Mesenchymal stem cell (in vitro differentiated cells and primary cell): ENCODE measurements at regions not wholly inside any gene's neighbourhood (a gene's known extent, or its start where the extent isn't known, plus 50 kb on each side); places are given as distances from the start of the nearest gene placed in this dataset.
A peak's percentile ranks its signal among the peaks of the same experiment; 100 is the strongest.

Experiments used
- DNase-seq: peaks from one replicate; pipeline ENCODE4 v3.0.0-alpha.2; 2013
- H2AFZ ChIP-seq: one replicate; pipeline ENCODE4 v1.6.1; 2013; ENCODE audit warnings: low read depth, mild to moderate bottlenecking, control low read depth, inconsistent platforms, low read length, moderate library complexity
- H2AK5ac ChIP-seq: 2 replicates; pipeline ENCODE4 v1.6.1; 2013; ENCODE audit warnings: low read length, moderate library complexity, mild to moderate bottlenecking, inconsistent platforms; ENCODE audit not compliant: severe bottlenecking
- H2BK120ac ChIP-seq: one replicate; pipeline ENCODE4 v1.6.1; 2013; ENCODE audit warnings: low read depth, mild to moderate bottlenecking, inconsistent platforms, low read length, moderate library complexity
- H2BK12ac ChIP-seq, 2 experiments: one replicate each; pipeline ENCODE4 v1.6.1; 2013; ENCODE audit warnings: inconsistent platforms in 2 of 2, low read length in 2 of 2, mild to moderate bottlenecking in 2 of 2, moderate library complexity in 2 of 2, control low read depth in 1 of 2
- H2BK15ac ChIP-seq: one replicate; pipeline ENCODE4 v1.6.1; 2013; ENCODE audit warnings: mild to moderate bottlenecking, low read depth, inconsistent platforms; ENCODE audit not compliant: poor library complexity, severe bottlenecking
- H2BK5ac ChIP-seq: 2 replicates; pipeline ENCODE4 v1.6.1; 2013; ENCODE audit warnings: low read depth, mild to moderate bottlenecking, low read length, control low read depth, inconsistent platforms; ENCODE audit not compliant: poor library complexity, severe bottlenecking
- H3K14ac ChIP-seq, 2 experiments: one replicate each; pipeline ENCODE4 v1.6.1; 2013; ENCODE audit warnings: inconsistent platforms in 2 of 2, low read length in 2 of 2, control low read depth in 1 of 2, mild to moderate bottlenecking in 1 of 2, moderate library complexity in 1 of 2
- H3K18ac ChIP-seq, 2 experiments: one replicate each; pipeline ENCODE4 v1.6.1; 2013; ENCODE audit warnings: inconsistent platforms in 2 of 2, low read length in 2 of 2, control low read depth in 1 of 2, low read depth in 1 of 2, mild to moderate bottlenecking in 1 of 2
- H3K23ac ChIP-seq, 2 experiments: one replicate each; pipeline ENCODE4 v1.6.1; 2013; ENCODE audit warnings: inconsistent platforms in 2 of 2, low read length in 2 of 2, mild to moderate bottlenecking in 2 of 2, moderate library complexity in 2 of 2, control low read depth in 1 of 2
- H3K27ac ChIP-seq: 2 replicates; pipeline ENCODE4 v1.5.1; 2013; ENCODE audit warnings: mild to moderate bottlenecking, moderate library complexity, low read length, control low read depth, inconsistent platforms; ENCODE audit not compliant: poor library complexity, severe bottlenecking
- H3K27me3 ChIP-seq, 2 experiments: 2 replicates each; pipeline versions ENCODE4 v1.6.1 to v1.7.0; 2013; ENCODE audit warnings: low read length in 2 of 2, mild to moderate bottlenecking in 2 of 2, moderate library complexity in 2 of 2, control low read depth in 1 of 2, inconsistent platforms in 1 of 2; ENCODE audit not compliant: control insufficient read depth in 1 of 2, insufficient read depth in 1 of 2
- H3K36me3 ChIP-seq, 2 experiments: 2 replicates each; pipeline versions ENCODE4 v1.6.1 to v1.7.0; 2013; ENCODE audit warnings: low read length in 2 of 2, control low read depth in 1 of 2, inconsistent platforms in 1 of 2, low read depth in 1 of 2, mild to moderate bottlenecking in 1 of 2; ENCODE audit not compliant: insufficient read depth in 2 of 2, control insufficient read depth in 1 of 2
- H3K4ac ChIP-seq, 2 experiments: one replicate each; pipeline ENCODE4 v1.6.1; 2013; ENCODE audit warnings: inconsistent platforms in 2 of 2, low read length in 2 of 2, mild to moderate bottlenecking in 2 of 2, moderate library complexity in 2 of 2, control low read depth in 1 of 2, low read depth in 1 of 2
- H3K4me1 ChIP-seq: 2 replicates; pipeline ENCODE4 v1.6.1; 2013; ENCODE audit warnings: low read depth, low read length, control low read depth; ENCODE audit not compliant: control insufficient read depth, insufficient read depth
- H3K4me2 ChIP-seq: 2 replicates; pipeline ENCODE4 v1.6.1; 2013; ENCODE audit warnings: low read length, mild to moderate bottlenecking, inconsistent platforms; ENCODE audit not compliant: poor library complexity, severe bottlenecking
- H3K4me3 ChIP-seq, 2 experiments: 2 replicates each; pipeline versions ENCODE4 v1.5.1 to v1.7.0; 2013; ENCODE audit warnings: low read length in 2 of 2, mild to moderate bottlenecking in 2 of 2, control low read depth in 1 of 2, low read depth in 1 of 2; ENCODE audit not compliant: insufficient read depth in 1 of 2
- H3K79me1 ChIP-seq: replicated peaks from 2 replicates; pipeline ENCODE4 v1.6.1; 2013; ENCODE audit warnings: mild to moderate bottlenecking, control low read depth, low read length, inconsistent platforms; ENCODE audit not compliant: poor library complexity, severe bottlenecking
- H3K9ac ChIP-seq: 2 replicates; pipeline ENCODE4 v1.7.0; 2013; ENCODE audit warnings: mild to moderate bottlenecking, low read length, moderate library complexity
- H3K9me3 ChIP-seq: 2 replicates; pipeline ENCODE4 v1.7.0; 2013; ENCODE audit warnings: mild to moderate bottlenecking, low read length; ENCODE audit not compliant: control insufficient read depth
- H4K8ac ChIP-seq: one replicate; pipeline ENCODE4 v1.6.1; 2013; ENCODE audit warnings: inconsistent platforms, mild to moderate bottlenecking, low read length, moderate library complexity
- H4K91ac ChIP-seq: one replicate; pipeline ENCODE4 v1.6.1; 2013; ENCODE audit warnings: mild to moderate bottlenecking, low read length, inconsistent platforms
- whole genome bisulfite sequencing: methylation state at CpG from one replicate; pipeline ENCODE4 v1.1.7; 2013; ENCODE audit warnings: mixed read lengths; 5-methylcytosine and 5-hydroxymethylcytosine counted together

DNA sequence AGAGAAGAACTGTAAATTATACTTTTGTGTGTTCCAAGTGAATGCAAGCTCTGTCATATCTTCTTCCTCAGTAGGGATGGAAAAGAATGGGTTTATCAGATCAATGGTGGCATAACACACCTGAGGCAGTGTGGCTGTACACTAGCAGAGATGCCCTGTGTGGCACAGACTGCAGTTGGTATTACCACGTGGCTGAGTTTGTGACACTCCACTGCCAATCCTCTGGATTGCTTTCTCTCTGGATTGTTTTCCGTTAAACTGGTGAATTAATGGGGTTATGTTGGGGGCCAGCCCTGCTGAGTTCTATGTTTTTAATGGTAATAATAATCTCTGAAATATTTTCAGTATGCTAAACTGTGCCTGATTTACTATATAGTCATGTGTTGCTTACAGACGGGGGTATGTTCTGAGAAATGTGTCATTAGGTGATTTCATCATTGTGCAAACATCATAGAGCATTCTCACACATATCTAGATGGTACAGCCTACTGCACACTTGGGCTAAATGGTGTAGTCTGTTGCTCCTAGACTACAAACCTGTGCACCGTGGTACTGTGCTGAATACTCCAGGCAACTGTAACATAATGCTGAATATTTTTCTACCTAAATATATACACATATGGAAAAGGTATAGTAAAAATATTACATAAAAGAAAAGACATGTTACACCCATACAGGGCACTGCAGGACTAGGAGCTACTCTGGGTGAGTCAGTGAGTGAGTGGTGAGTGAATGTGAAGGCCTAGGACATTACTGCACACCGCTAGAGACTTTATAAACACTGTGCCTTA, 84.7 kb upstream of the ST6GAL2 start:
- Histone ChIP-seq H2BK15ac (no peak overlapping the region), H3K4ac (no peak overlapping the region), H2AFZ (no peak overlapping the region), H2BK12ac (no peak overlapping the region), H2BK5ac (no peak overlapping the region), H3K23ac (no peak overlapping the region), H3K18ac (no peak overlapping the region), H3K4me2 (no peak overlapping the region), H2AK5ac (no peak overlapping the region), H3K79me1 (no peaks in the 10 kb centered on the region), H4K91ac (no peak overlapping the region), H3K27ac (peak overlapping the region; percentile 78), H3K9ac (no peak overlapping the region), H3K4me3 (no peak overlapping the region), H3K9me3 (no peaks in the 10 kb centered on the region), H2BK120ac (no peak overlapping the region), H4K8ac (no peak overlapping the region), H3K14ac (no peak overlapping the region), H3K4me1 (peaks cover 13% of the 10 kb centered on the region), H3K36me3 (no peaks in the 10 kb centered on the region), H3K27me3 (peaks cover 0 to 3% of the 10 kb centered on the region in 2 experiments)
- DNase-seq = peak; percentile 9
- WGBS = 76% methylated on average over 2 of the region's 5 CpGs

DNA sequence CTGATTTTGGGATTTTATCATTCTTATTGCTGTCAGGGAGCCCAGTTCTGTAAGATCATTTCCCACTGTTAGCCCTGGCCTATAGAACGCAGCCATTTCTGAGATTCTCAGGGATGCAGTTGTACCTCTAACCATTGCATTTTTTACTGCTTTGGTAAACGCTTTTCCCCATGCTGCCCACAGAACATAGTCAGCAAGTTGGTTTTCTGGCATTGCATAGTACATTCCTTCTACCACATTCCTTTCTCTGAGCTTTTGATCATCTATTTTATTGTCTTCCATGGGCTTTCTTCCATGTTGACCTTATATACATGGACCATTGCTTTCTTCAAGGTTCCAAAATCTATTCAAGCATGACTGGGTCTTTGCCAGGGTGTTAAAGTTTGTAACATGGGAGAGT, 86.8 kb upstream of the ST6GAL2 start:
- DNase-seq = no peak
- H3K14ac ChIP-seq = no peak overlapping the region
- H3K36me3 ChIP-seq = no peaks in the 10 kb centered on the region
- H2BK120ac ChIP-seq = no peak overlapping the region
- H3K9me3 ChIP-seq = no peaks in the 10 kb centered on the region
- H3K27me3 ChIP-seq = peaks cover 0 to 15% of the 10 kb centered on the region in 2 experiments
- no peak overlapping the region for H2BK15ac ChIP-seq
- no peak overlapping the region for H2AFZ ChIP-seq
- no peak overlapping the region for H4K8ac ChIP-seq
- H3K4me2 ChIP-seq = no peak overlapping the region
- no peak overlapping the region for H3K18ac ChIP-seq
- no peak overlapping the region for H4K91ac ChIP-seq
- no peaks in the 10 kb centered on the region for H3K79me1 ChIP-seq
- H3K4ac ChIP-seq = no peak overlapping the region
- no peak overlapping the region for H3K4me3 ChIP-seq
- 84% methylated on average over 2 of the region's 2 CpGs for WGBS
- H2AK5ac ChIP-seq = no peak overlapping the region
- no peak overlapping the region for H2BK5ac ChIP-seq
- no peak overlapping the region for H2BK12ac ChIP-seq
- peaks cover 19% of the 10 kb centered on the region for H3K4me1 ChIP-seq
- no peak overlapping the region for H3K23ac ChIP-seq
- peak overlapping the region; percentile 89 for H3K27ac ChIP-seq
- no peak overlapping the region for H3K9ac ChIP-seq

DNA sequence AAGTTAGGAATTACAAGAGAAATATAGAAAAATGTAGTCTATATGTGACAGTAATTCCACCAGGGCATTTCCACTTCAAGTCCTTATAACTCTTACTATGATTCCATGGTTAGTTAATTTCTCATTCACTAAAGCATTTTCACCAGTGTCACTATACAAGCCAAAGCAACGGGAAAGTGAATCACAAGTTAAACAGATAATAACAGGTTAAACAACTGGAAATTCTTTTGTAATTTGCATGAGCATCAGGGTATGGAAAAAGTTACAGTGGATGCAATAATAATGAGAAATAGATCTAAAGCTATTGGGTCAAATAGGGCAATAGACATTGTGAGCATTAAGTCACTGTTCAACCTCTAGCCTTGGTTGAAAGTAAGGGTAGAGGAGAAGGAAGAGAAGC, 88.9 kb upstream of the ST6GAL2 start:
- H3K4me2 ChIP-seq = no peak overlapping the region
- H3K14ac ChIP-seq = no peak overlapping the region
- no peaks in the 10 kb centered on the region for H3K9me3 ChIP-seq
- H3K23ac ChIP-seq = no peak overlapping the region
- H3K9ac ChIP-seq = no peak overlapping the region
- H2BK5ac ChIP-seq = no peak overlapping the region
- no peak overlapping the region for H3K27ac ChIP-seq
- H2AK5ac ChIP-seq = no peak overlapping the region
- H3K4ac ChIP-seq = no peak overlapping the region
- no peak for DNase-seq
- no peak overlapping the region for H3K18ac ChIP-seq
- no peak overlapping the region for H2AFZ ChIP-seq
- no peak overlapping the region for H2BK120ac ChIP-seq
- H3K36me3 ChIP-seq = no peaks in the 10 kb centered on the region
- no peak overlapping the region for H2BK12ac ChIP-seq
- peaks cover 22% of the 10 kb centered on the region for H3K4me1 ChIP-seq
- H4K8ac ChIP-seq = no peak overlapping the region
- H4K91ac ChIP-seq = no peak overlapping the region
- H3K79me1 ChIP-seq = no peaks in the 10 kb centered on the region
- no peak overlapping the region for H2BK15ac ChIP-seq
- H3K4me3 ChIP-seq = no peak overlapping the region
- 100% methylated on average over 1 of the region's 1 CpG for whole genome bisulfite sequencing
- peaks cover 0 to 18% of the 10 kb centered on the region in 2 experiments for H3K27me3 ChIP-seq

DNA sequence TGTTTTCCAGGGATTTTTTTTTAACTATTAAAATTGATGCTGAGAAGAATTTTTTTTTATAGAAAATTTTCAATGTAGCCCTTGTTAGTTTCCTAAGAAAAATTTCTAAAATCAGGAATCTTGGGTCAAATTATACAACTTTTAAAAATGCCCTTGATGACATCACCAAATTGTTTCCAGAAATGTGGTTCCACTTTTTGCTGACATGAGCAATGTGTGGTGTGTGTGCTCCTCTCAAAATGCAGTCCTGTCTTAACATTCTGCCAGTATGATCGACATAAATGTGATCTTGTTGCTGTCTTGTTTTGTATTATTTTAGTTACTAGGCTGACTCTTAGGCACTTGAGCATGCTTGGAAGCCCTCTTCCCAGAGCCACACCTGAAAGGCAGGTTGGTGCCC, 89.7 kb upstream of the ST6GAL2 start:
- 91% methylated on average over 1 of the region's 1 CpG for WGBS
- no peak overlapping the region for H2BK12ac ChIP-seq
- H3K36me3 ChIP-seq = no peaks in the 10 kb centered on the region
- H3K4me3 ChIP-seq = no peak overlapping the region
- H3K4ac ChIP-seq = no peak overlapping the region
- peaks cover 20% of the 10 kb centered on the region for H3K4me1 ChIP-seq
- no peak overlapping the region for H2BK15ac ChIP-seq
- H3K27me3 ChIP-seq = peaks cover 0 to 18% of the 10 kb centered on the region in 2 experiments
- H3K9ac ChIP-seq = no peak overlapping the region
- H2BK5ac ChIP-seq = no peak overlapping the region
- no peak overlapping the region for H2BK120ac ChIP-seq
- no peak overlapping the region for H3K23ac ChIP-seq
- no peaks in the 10 kb centered on the region for H3K9me3 ChIP-seq
- no peaks in the 10 kb centered on the region for H3K79me1 ChIP-seq
- no peak overlapping the region for H2AFZ ChIP-seq
- H3K18ac ChIP-seq = no peak overlapping the region
- H3K4me2 ChIP-seq = no peak overlapping the region
- H2AK5ac ChIP-seq = peak overlapping the region; percentile 36
- DNase-seq = no peak
- H3K27ac ChIP-seq = no peak overlapping the region
- no peak overlapping the region for H4K91ac ChIP-seq
- H4K8ac ChIP-seq = no peak overlapping the region
- no peak overlapping the region for H3K14ac ChIP-seq
